Activated CD4-positive, alpha-beta T cell treated with anti-CD3 and anti-CD28 coated beads, Interleukin-2, amount 50 U/mL, for 4 hours (primary cell): ENCODE measurements at regions not wholly inside any gene's neighbourhood (a gene's known extent, or its start where the extent isn't known, plus 50 kb on each side); places are given as distances from the start of the nearest gene placed in this dataset.
"Not testable (repeated sequence)": the region's sequence is repeated elsewhere in the genome, so short reads cannot be mapped to it uniquely, and the experiment has no call there.

Experiments
- DNase-seq, 2 experiments: peaks; one replicate each; pipeline ENCODE4 v3.0.0-alpha.2; 2020

- DNase-seq: no peak
Observed at GRCh38 chr4:130901321-130901720, 1805.4 kb downstream of the C4orf33 start.

- DNase-seq: no peak
Observed at GRCh38 chr4:130922955-130923354, 1827.0 kb downstream of the C4orf33 start.

- DNase-seq: no peak
Observed at GRCh38 chr4:130955520-130955919, 1859.6 kb downstream of the C4orf33 start.

GRCh38 chr4:130985371-130985770 lies 1889.4 kb downstream of the C4orf33 start:
- no peak for DNase-seq

- DNase-seq: no peak
Observed at GRCh38 chr4:130995988-130996387, 1900.0 kb downstream of the C4orf33 start.

- no peak for DNase-seq
Observed at GRCh38 chr4:131001371-131001770, 1905.4 kb downstream of the C4orf33 start.

- DNase-seq: no peak
Observed at GRCh38 chr4:131002132-131002531, 1906.2 kb downstream of the C4orf33 start.

GRCh38 chr4:131006388-131006787 lies 1910.4 kb downstream of the C4orf33 start:
- no peak for DNase-seq

DNA sequence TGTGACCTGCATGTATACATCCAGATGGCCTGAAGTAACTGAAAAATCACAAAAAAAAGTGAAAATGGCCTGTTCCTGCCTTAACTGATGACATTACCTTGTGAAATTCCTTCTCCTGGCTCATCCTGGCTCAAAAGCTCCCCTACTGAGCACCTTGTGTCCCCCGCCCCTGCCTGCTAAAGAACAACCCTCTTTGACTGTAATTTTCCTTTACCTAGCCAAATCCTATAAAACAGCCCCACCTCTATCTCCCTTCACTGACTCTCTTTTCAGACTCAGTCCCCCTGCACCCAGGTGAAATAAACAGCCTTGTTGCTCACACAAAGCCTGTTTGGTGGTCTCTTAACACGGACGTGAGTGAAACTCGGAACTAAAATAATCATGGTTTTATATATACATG lies 1916.0 kb downstream of the C4orf33 start:
- not testable (repeated sequence) for DNase-seq

DNA sequence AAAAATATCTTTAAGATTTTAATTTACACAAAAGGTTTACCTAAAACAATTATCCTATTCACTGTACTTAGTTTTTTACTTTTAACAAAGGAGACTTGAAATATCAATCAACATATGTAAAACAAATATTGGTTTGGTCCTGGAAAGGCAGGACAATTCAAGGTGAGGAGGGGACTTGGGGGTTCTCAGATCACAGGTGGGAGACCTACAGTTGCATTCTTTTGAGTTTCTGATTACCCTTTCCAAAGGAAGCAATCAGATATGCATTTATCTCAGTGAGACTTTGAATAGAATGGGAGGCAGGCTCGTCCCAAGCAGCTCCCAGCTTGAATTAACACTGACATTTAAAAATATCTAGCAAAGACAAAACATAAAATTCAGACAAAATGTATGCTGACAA lies 1917.3 kb downstream of the C4orf33 start:
- no peak for DNase-seq

GRCh38 chr4:131026771-131027170 lies 1930.8 kb downstream of the C4orf33 start:
- no peak for DNase-seq

- no peak for DNase-seq
Observed at GRCh38 chr4:131044368-131044767, 1948.4 kb downstream of the C4orf33 start.

DNA sequence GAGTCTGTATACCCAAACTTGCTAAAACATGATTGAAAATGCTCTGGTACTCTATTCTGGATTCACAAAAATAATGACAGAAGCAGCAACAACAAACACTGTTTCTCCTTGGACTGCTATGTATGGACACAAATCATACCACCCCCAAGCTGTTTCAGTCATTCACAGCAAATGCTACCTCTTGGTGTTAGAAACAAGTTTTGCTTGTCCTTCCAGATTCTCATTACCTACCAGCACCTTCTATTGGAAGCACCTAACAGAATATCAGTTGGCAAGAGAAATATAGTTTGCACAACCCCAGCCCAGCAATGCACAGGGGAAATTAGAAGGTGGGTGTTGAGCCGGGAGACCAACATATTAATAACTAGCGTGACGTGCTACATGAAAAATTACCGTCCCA lies 1950.9 kb downstream of the C4orf33 start:
- DNase-seq: no peak

GRCh38 chr4:131052646-131053045 lies 1956.7 kb downstream of the C4orf33 start:
- DNase-seq: no peak

DNA sequence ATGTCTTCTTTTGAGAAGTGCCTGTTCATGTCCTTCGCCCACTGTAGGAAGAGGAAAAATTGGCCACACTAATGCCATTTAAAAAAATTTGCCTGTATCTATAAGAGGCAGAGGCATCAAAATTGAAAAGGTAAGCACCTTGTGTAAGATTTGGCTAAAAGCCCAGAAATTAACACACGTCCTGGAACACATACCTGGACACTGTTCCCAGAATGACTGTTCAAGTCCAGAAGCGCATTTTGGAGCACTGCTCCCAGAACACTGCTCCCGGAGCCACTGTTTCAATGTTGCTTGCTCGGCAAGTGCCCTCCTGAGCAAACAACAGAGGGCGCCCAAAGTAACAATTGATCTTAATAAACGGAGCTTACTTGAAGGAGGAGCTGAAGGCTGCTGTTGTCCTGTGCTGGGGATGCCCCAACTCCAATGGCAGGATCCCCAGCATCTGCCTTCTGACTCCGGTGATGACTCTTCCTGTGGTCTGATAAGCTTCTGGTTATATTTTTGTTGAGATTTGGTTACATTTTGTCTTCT lies 1958.6 kb downstream of the C4orf33 start:
- DNase-seq: no peak

- no peak for DNase-seq
Observed at GRCh38 chr4:131061734-131062133, 1965.8 kb downstream of the C4orf33 start.

DNA sequence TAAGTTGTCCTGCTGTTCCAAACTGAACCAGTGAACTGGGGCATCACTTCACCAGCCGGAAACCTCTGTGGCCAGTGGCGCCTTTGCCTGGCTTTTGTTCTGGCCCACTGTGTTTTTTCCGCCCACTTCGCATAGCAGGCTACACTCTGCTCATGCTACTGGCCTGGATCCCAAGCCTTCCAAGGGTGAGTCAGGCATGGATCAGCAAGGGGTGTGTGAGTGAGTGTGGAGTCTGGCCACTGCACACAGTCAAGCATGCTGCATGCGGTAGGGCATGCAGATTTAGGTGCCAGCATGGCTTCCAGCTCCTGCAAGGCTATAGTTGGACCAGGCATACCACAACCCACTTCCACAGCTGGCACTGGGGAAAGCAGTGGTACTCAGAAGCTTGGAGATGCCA lies 1967.9 kb downstream of the C4orf33 start:
- DNase-seq: no peak

DNA sequence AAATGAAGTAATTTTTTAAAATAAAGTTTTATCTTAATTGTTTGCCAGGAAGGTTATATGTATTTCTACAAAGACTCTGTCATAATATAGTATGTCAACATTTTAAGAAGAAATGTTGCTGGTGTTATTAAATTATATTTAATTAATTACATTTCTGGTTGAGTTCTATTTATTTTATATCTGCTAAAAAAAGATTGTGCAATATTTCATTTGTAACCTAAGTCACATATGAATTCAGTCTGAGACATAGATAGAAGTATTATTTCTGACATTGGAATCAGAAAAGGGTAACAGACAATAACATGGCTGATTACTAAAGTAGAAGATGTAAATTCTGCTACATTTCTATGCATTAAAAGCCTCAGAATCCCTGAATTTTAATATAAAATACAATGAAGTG lies 1985.1 kb downstream of the C4orf33 start:
- no peak for DNase-seq

- no peak for DNase-seq
Observed at GRCh38 chr4:131084997-131085396, 1989.0 kb downstream of the C4orf33 start.

DNA sequence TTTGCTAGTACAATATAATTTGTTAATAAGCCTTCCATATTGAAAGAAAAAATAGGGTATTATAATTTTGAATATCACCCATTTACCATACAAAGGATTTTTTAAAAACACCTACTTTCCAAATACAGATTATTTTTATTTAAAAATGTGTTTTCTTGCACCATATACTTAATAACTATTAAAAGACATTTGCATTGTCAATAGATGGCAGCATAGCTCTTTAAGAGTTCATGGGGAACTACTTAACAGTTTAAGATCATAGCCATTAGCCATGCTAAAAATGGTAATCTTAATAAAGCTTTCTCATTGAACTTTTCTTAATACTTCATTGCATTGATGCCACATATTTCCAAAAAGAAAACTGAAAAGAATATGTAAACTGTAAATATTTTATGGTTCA lies 1995.9 kb downstream of the C4orf33 start:
- no peak for DNase-seq

- no peak for DNase-seq
Observed at GRCh38 chr4:131093303-131093702, 1997.4 kb downstream of the C4orf33 start.

- DNase-seq: no peak
Observed at GRCh38 chr4:131098976-131099375, 2003.0 kb downstream of the C4orf33 start.

GRCh38 chr4:131113273-131113672 lies 2017.3 kb downstream of the C4orf33 start:
- DNase-seq: no peak

DNA sequence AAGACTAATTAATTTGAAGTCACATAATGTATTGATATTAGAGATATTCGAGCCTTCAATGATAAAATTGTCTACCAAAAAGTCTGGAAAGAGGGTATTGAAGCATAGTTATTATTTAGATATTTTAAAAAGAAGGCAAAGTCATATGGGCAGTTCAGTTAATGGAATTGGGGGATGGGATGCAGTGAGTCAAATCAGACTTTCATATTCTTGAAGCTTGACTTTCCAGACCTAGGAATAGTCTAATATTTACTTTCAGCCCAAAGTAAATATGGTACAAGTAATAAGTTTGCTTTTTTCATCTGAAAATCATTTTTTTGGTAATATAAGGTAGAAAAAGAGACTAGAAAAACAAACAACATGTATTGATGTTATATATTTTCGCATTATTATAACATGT lies 2017.8 kb downstream of the C4orf33 start:
- DNase-seq: no peak

DNA sequence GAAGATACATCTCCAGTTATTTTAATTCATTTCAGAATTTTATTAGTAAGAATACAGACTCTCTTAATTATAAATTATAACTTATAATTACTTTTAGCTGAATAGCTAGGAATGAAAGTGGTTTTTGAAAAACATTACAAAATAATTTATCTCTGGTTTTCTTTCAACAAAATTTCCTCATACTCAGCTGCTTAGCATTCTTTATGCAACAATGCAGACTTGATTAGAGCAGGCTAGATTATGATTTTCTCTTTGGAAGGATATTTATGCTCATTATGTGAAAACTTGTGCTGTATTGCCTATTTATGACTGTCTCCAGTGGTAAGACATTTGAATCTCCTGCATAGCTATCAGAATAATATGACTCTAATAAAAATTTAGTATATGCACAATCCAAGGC lies 2023.7 kb downstream of the C4orf33 start:
- DNase-seq: no peak

DNA sequence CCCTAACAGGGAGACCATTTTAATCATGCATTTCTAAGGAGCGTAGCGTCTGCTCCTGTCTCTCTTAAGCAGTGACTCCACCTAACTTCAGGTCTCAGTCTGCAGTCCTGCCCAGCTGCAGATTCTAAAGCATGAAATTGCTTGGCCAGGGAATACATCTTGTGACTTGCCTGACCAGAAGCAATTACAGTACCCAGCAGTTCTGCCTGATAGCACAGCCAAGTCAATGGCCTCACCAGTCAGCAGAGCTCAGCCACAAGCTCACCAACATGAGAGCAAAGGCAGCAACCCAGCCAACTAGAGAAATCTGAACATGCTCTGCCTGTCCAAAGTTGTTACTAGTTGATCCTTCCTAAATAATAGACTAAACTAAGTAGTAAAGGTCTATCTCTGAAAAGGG lies 2011.9 kb upstream of the PCDH10 start:
- DNase-seq: no peak
